ENCODE measurements at regions not wholly inside any gene's neighbourhood (a gene's known extent, or its start where the extent isn't known, plus 50 kb on each side); places are given as distances from the start of the nearest gene placed in this dataset.

GRCh38 chr3:102714567-102714966 lies 279.8 kb downstream of the ZPLD1 start:
- TF ChIP-seq POLR2A (IDR thresholded peaks at IDR 0.05) (no peak), CTCF (IDR thresholded peaks at IDR 0.05) (no peak)
